SK-N-SH treated with all-trans-retinoic acid at 6 μM for 48 hours (cell line): ENCODE measurements at regions not wholly inside any gene's neighbourhood (a gene's known extent, or its start where the extent isn't known, plus 50 kb on each side); places are given as distances from the start of the nearest gene placed in this dataset.

ENCODE experiments used
- ISL1 ChIP-seq: fragments of 250-450 bp; sonication (Bioruptor Pico); IDR thresholded peaks from 2 replicates; pipeline ENCODE4 v2.1.2; 2022; ENCODE audit warnings: mild to moderate bottlenecking, moderate library complexity
- ZC3H10 ChIP-seq: fragments of 250-450 bp; sonication (Bioruptor Pico); IDR thresholded peaks from 2 replicates; pipeline ENCODE4 v1.5.1; 2021; ENCODE audit warnings: mild to moderate bottlenecking, moderate library complexity
- ZFP30 ChIP-seq: fragments of 450-650 bp; formaldehyde crosslinking; IDR thresholded peaks from 2 replicates; pipeline ENCODE4 v1.5.0; 2022; ENCODE audit warnings: mild to moderate bottlenecking, moderate library complexity
- ZNF565 ChIP-seq: fragments of 450-650 bp; formaldehyde crosslinking; conservative IDR thresholded peaks from 2 replicates; pipeline ENCODE4 v1.5.0; 2020; ENCODE audit warnings: low read depth, mild to moderate bottlenecking, moderate library complexity
- TF ChIP-seq, protein P1 (sequence below): fragments of 250-450 bp; sonication (Bioruptor Pico); IDR thresholded peaks from 2 replicates; pipeline ENCODE4 v1.8.0; 2020; ENCODE audit warnings: mild to moderate bottlenecking, moderate library complexity, borderline replicate concordance

DNA sequence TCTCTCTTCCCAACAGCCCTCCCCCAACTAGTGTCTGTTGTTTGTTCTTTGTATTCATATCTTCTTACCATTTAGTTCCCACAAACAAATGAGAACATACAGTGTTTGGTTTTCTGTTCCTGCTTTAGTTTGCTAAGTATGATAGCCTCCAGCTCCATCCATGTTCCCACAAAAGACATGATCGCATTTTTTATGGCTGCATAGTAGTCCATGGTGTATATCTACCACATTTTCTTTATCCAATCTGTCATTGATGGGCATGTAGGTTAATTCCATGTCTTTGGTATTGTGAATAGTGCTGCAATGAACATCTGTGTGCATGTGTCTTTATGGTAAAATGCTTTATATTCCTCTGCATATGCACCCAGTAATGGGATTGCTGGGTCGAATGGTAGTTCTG, 283.9 kb upstream of the FGF13 start:
- TF ChIP-seq, protein P1, sequence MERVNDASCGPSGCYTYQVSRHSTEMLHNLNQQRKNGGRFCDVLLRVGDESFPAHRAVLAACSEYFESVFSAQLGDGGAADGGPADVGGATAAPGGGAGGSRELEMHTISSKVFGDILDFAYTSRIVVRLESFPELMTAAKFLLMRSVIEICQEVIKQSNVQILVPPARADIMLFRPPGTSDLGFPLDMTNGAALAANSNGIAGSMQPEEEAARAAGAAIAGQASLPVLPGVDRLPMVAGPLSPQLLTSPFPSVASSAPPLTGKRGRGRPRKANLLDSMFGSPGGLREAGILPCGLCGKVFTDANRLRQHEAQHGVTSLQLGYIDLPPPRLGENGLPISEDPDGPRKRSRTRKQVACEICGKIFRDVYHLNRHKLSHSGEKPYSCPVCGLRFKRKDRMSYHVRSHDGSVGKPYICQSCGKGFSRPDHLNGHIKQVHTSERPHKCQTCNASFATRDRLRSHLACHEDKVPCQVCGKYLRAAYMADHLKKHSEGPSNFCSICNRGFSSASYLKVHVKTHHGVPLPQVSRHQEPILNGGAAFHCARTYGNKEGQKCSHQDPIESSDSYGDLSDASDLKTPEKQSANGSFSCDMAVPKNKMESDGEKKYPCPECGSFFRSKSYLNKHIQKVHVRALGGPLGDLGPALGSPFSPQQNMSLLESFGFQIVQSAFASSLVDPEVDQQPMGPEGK (CRISPR knock-in tag), result no peak
- TF ChIP-seq ISL1 (CRISPR knock-in tag) (no peak), ZC3H10 (CRISPR knock-in tag) (no peak), ZNF565 (CRISPR knock-in tag) (no peak), ZFP30 (no peak)
